ENCODE measurements at regions not wholly inside any gene's neighbourhood (a gene's known extent, or its start where the extent isn't known, plus 50 kb on each side); places are given as distances from the start of the nearest gene placed in this dataset.

DNA sequence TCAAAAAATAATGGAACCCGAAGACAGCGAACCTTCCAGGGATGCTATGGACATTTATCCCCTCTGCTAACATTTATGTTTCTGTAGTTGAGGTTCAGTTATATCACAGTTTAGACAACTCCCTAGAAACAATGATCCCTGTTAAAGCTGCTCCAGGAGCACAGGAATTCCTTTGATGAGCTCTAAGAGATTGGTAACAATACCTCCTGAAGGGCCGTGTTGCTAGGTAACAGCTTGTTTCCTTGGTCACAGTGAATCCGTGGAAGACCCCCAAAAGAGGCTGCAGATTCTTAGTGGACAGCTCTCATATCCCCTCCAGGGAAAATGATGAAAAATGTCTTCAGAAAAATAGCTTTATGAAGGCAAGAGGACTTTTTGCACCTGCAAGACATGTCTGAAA lies 160.2 kb downstream of the SERPINI1 start:
- no peak for DNase-seq (ENCODE audit: low spot score)

DNA sequence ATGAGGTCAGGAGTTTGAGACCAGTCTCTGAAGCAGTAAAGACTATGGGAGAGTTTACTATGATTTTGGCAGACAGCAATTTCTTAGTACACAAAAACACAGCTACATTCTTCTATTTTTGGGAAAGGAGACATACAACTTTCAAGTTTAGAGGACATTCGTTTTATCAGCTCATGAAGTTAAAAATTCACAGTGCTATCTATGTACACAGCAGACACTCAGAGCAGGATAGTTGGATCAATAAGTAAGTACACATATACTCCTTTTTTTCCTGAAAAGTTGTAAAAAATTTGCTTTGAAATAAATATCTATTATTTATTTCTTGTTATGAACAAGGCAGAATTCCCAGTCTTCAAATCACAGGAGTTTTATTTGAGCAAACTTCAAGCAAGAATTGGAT lies 159.7 kb downstream of the SERPINI1 start:
- no peak for DNase-seq (ENCODE audit: low spot score)

DNA sequence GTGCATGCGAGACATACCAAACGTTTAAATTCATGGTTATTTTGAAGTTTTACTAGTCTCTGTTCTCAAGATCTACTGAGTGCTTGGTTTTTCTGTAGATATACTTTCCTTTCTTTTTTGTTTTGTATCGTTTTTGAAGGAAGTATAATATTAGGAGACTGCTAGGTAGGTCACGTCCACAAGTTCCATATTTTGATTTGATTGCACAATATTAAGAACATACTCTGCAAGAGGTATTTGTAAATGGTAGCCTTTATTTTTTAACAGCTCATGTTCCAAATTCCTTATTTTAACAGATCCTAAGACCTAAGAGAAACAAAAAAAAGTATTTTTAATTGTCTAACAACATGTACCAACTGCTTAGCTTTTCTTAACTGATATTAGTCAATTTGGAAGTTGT lies 156.7 kb downstream of the SERPINI1 start:
- no peak for DNase-seq (ENCODE audit: low spot score)

DNA sequence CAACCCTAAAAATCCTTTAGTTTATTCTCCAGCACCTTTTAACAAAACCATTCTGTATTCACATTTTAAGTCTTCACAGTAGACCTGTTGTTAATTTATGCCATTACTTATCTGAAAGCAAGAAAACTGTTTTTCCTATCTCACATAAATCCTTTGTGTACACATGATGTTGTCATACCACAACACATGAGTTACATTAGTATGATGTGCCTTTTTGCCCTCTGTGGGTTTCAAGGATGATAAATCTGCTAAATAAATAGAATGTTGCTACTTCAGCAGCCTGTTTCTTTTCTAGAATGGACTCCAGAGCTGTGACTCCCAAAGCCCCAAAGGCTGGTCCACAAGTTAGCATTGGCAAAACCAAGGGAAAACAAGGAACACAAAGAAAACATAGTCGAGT lies 151.6 kb downstream of the SERPINI1 start:
- DNase-seq (ENCODE audit: low spot score): no peak

DNA sequence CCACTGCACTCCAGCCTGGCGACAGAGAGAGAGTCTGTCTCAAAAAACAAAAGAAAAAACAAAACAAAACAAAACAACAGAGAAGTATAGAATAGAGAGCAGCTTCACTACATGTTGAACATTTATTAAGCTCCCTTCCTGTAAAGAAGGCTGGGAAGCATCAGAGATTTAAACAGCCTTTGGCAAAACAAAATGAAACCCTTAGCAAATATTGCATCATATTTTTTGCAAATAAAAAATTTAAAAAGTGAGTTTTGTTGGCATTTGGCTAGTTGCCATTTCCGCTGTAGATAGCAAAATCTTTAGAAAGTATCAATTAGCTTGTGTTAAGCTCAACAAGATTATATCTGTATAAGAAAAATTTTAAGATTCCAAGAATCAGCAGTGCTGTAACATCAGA lies 151.2 kb downstream of the SERPINI1 start:
- DNase-seq (ENCODE audit: low spot score): no peak

DNA sequence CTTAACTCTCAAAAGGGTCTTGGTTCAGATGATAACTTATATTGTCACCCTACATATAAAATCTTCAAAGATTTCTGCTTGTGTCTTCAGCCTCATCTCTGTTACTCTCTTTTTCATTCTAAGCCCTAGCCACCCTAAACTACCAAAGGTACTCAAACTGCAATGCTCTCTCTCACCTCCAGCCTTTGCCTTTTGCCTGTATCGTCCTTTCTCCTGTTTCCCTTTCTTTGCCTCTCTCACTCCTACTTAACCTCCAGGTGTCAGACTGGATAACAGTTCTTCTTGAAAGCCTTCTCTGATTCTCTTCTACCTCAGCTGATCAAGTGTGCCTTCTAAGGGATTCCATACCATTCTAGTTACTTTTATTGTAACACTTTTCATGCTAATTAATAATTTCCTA lies 149.8 kb downstream of the SERPINI1 start:
- DNase-seq (ENCODE audit: low spot score): no peak

DNA sequence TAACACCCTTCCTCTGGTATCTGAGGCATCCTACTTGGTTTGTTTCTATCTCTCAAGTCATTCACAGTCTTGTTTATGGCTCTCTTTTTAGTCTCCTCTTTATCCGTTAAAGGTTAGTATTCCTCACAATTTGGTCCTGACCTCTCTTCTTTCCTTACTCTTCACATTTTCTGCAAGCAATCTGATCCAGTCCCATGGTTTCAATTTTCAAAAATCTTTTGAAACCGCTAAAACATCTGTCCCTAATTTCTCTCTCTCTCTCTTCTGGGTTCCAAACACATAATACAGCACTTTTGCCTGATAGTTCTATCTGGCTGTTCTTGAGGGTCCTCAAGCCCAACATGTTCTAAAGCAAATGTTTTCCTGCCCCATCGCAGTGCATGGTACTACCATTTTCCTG lies 149.0 kb downstream of the SERPINI1 start:
- DNase-seq (ENCODE audit: low spot score): no peak

DNA sequence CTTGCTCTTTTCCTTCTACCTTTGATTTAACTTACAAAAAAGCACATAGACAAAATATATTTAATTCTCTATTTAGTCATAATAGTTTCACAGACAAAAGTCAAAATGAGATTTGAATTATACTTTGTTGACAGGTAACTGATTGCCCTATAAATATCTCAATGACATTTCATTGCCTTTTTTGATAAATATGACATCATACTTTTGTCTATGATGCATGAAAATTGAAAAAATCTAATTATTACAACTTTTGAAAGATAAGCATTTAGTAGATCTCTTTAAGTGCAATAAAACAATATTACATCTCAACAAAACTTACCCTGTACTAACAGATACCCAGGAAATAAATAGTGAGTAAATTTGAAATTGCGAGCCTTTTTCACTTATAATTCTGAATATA lies 147.9 kb downstream of the SERPINI1 start:
- no peak for DNase-seq (ENCODE audit: low spot score)

DNA sequence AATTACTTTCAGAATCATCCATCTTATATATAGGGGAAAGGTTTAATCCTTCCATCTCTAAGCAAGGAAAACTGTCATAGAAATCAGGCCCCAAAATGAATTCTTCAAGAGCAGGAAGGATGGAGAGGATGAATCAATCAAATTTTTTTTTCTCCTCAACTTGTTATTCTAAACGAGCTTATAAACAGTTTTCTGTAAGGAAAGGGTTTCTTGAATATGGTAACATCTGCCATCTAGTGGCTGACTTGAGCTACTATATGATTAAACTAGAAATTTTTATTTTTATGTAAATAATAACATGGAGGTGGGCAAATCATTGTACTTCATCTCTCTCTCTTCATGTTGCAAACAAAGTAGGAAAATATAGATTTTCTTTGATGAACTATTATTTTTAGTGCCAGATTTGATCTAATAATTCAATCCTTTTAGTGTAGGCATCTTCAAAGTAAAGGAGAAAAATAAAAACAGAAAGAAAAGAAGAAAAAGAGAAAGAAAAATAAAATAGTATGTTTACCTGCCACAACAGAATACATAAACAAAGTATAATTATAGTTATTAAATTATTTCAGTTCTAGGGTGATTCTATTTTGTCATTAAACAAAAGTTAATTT lies 146.6 kb downstream of the SERPINI1 start:
- DNase-seq (ENCODE audit: low spot score): peak; percentile 56

DNA sequence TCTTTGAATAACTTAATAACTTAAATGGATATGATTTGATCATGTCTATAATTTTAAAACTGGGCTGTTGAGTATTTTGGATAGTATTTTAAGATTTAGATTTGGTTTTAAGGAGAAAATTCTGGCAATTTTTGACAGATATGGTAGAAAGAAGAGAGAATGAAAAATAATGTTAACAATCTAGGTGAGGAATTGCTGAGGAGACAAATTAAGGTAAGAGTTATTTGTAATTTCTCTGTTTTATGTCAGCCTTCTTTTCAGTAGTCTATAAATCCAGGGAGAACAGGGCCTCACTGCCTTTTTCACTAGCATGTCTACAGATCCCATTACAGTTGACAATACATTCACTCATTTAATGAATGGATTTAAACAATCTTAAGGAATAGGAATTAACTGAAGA lies 144.7 kb downstream of the SERPINI1 start:
- no peak for DNase-seq (ENCODE audit: low spot score)

DNA sequence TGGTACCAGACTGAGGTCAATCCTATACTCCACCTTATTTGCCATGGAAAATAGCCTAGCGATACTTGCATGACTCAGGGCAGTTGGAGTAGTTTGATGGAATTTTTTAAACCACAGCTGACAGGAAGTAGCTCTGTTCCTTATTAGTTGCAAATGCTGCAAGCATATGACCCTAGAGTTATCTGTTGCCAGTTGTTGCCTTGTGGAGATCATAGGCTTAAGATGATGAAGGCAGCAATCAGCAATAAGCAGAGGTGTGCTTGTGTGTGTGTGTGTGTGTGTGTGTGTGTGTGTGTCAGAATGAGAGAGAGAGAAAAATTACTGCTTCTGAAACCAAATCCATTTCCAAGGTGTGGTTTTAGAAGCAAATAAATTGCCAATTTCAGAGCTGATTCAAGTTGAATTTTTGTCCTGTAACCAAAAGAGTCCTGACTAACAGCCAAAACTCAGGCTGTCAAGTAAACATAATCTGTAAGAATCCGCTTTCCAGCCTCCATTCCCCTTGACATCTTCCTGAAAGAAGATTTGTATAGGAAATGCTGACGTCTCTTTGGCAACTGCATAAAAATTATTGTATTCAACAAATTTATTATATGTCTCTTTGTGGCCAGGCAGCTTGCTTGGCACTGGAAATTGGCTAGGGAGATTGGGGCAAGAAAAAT lies 141.2 kb downstream of the SERPINI1 start:
- DNase-seq (ENCODE audit: low spot score): peak; percentile 30

All from HT-29 (cell line).